CD4-positive, alpha-beta memory T cell (primary cell): ENCODE measurements at regions not wholly inside any gene's neighbourhood (a gene's known extent, or its start where the extent isn't known, plus 50 kb on each side); places are given as distances from the start of the nearest gene placed in this dataset.

Source experiments
- CTCF ChIA-PET: fragments of 350-600 bp; sonication (Branson Sonifier 250); formaldehyde crosslinking; loops from one replicate; lab custom pipeline; 2021; ENCODE audit warnings: inconsistent platforms; ENCODE audit not compliant: partially characterized antibody; lab: Charles Lee
- POLR2A ChIA-PET: fragments of 350-600 bp; sonication (Branson Sonifier 250); formaldehyde crosslinking; loops from one replicate; lab custom pipeline; 2021; ENCODE audit not compliant: partially characterized antibody; lab: Charles Lee
- DNase-seq, 5 donors: peaks; one replicate each; pipeline versions ENCODE4 v3.0.0 to v3.0.0-alpha.2; 2020 to 2022; ENCODE audit warnings: mixed read lengths in 1 of 5
- H3K27ac ChIP-seq: one replicate; pipeline ENCODE4 v1.7.0; 2013; ENCODE audit warnings: low read depth, low read length
- H3K27me3 ChIP-seq: 2 replicates; pipeline ENCODE4 v1.7.0; 2013; ENCODE audit warnings: mild to moderate bottlenecking, low read length, moderate library complexity; ENCODE audit not compliant: insufficient read depth
- H3K36me3 ChIP-seq: 2 replicates; pipeline ENCODE4 v1.7.0; 2013; ENCODE audit warnings: mild to moderate bottlenecking, low read length, moderate library complexity; ENCODE audit not compliant: insufficient read depth
- H3K4me1 ChIP-seq: 2 replicates; pipeline ENCODE4 v1.7.0; 2013; ENCODE audit warnings: mild to moderate bottlenecking, low read length, moderate library complexity; ENCODE audit not compliant: insufficient read depth
- H3K4me3 ChIP-seq, 2 donors: one replicate each; pipeline ENCODE4 v1.7.0; 2013; ENCODE audit warnings: low read length in 2 of 2, mild to moderate bottlenecking in 1 of 2
- H3K9me3 ChIP-seq, 2 donors: one replicate each; pipeline ENCODE4 v1.7.0; 2013; ENCODE audit warnings: low read length in 2 of 2, control low read depth in 1 of 2; ENCODE audit not compliant: control insufficient read depth in 1 of 2
- H3K27ac Mint-ChIP-seq, 7 donors: one replicate each; pipeline ENCODE4 v1.8.0; 2020 to 2021; ENCODE audit warnings: mixed read lengths in 7 of 7, mild to moderate bottlenecking in 6 of 7, inconsistent platforms in 3 of 7, moderate library complexity in 3 of 7
- H3K27me3 Mint-ChIP-seq, 2 donors: one replicate each; pipeline ENCODE4 v1.8.0; 2020 to 2021; ENCODE audit warnings: mixed read lengths in 2 of 2
- H3K36me3 Mint-ChIP-seq, 2 donors: one replicate each; pipeline ENCODE4 v1.8.0; 2020 to 2021; ENCODE audit warnings: mixed read lengths in 2 of 2, inconsistent platforms in 1 of 2, mild to moderate bottlenecking in 1 of 2
- H3K4me1 Mint-ChIP-seq, 4 donors: one replicate each; pipeline ENCODE4 v1.8.0; 2020 to 2021; ENCODE audit warnings: mixed read lengths in 4 of 4, mild to moderate bottlenecking in 1 of 4
- H3K4me3 Mint-ChIP-seq, 8 donors: one replicate each; pipeline ENCODE4 v1.8.0; 2020 to 2021; ENCODE audit warnings: mixed read lengths in 8 of 8, mild to moderate bottlenecking in 7 of 8, moderate library complexity in 6 of 8, inconsistent platforms in 3 of 8
- H3K9me3 Mint-ChIP-seq, 8 donors: one replicate each; pipeline ENCODE4 v1.8.0; 2020 to 2021; ENCODE audit warnings: mixed read lengths in 8 of 8, mild to moderate bottlenecking in 5 of 8, inconsistent platforms in 3 of 8, moderate library complexity in 1 of 8
- intact Hi-C: fragments of 100-400 bp; cut with micrococcal nuclease; formaldehyde crosslinking; loops from one replicate; pipeline ENCODE4 v1.15.1; 2023

DNA sequence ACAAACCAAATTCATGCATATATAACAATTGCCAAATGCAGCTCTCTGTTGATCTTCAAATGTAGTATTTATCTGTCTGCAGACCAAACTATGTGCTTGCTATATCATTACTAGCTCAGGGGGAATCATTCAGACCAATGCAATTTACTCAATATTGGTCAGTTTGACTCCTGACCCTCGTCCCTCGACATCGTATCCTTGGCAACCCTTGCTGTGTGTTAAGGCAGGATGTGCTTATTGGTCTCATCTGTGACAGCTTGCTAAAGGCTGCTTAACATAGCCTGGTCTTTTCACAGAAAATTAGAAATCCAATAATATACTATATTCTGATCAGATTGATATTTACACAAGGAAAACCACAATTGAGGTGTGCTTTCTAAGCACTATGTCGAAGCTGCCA, 747.1 kb downstream of the GALR1 start:
- Histone ChIP-seq H3K27me3 (no peaks in the 10 kb centered on the region), H3K4me1 (no peaks in the 10 kb centered on the region), H3K36me3 (no peaks in the 10 kb centered on the region), H3K4me3 (no peak overlapping the region), H3K27ac (no peak overlapping the region), H3K9me3 (no peaks in the 10 kb centered on the region)
- ChIA-PET POLR2A (no interaction called here), CTCF (no interaction called here)
- DNase-seq = no peak
- H3K27me3 Mint-ChIP-seq = no peaks in the 10 kb centered on the region
- no peak overlapping the region for H3K4me3 Mint-ChIP-seq
- H3K9me3 Mint-ChIP-seq = peaks cover 0 to 23% (median 10%) of the 10 kb centered on the region in 8 donors
- H3K36me3 Mint-ChIP-seq = no peaks in the 10 kb centered on the region
- no peak overlapping the region for H3K27ac Mint-ChIP-seq
- intact Hi-C loops = no loop called here
- H3K4me1 Mint-ChIP-seq = no peaks in the 10 kb centered on the region

DNA sequence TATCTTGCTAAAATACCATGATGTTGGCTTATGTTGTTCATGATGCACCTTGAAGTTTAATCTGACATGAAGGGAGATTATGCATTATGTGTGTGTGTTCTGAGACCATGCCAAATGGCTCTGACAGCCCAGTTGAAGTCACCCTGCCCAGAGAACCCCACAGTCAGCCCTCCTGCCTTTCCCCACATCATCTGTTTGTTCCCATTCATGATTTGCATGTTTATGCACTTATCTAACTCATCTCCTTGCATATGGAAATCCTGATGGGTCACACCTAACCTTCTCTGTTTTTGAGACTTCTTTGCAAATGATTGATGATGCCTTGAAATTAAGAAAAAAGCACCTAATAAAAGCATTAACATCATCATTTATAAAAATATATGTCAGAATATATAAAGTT, 752.2 kb downstream of the GALR1 start:
- no peak overlapping the region for H3K4me3 ChIP-seq
- peaks cover 4 to 7% of the 10 kb centered on the region in 2 donors for H3K27me3 Mint-ChIP-seq
- no peaks in the 10 kb centered on the region for H3K27me3 ChIP-seq
- CTCF ChIA-PET = no interaction called here
- H3K36me3 ChIP-seq = no peaks in the 10 kb centered on the region
- no peak overlapping the region for H3K27ac ChIP-seq
- intact Hi-C loops = no loop called here
- H3K4me3 Mint-ChIP-seq = no peak overlapping the region
- DNase-seq = no peak
- H3K4me1 ChIP-seq = no peaks in the 10 kb centered on the region
- H3K9me3 Mint-ChIP-seq = peaks cover 0 to 26% (median 12%) of the 10 kb centered on the region in 8 donors
- no peaks in the 10 kb centered on the region for H3K9me3 ChIP-seq
- no peak overlapping the region for H3K27ac Mint-ChIP-seq
- H3K36me3 Mint-ChIP-seq = no peaks in the 10 kb centered on the region
- POLR2A ChIA-PET = no interaction called here
- H3K4me1 Mint-ChIP-seq = no peaks in the 10 kb centered on the region

DNA sequence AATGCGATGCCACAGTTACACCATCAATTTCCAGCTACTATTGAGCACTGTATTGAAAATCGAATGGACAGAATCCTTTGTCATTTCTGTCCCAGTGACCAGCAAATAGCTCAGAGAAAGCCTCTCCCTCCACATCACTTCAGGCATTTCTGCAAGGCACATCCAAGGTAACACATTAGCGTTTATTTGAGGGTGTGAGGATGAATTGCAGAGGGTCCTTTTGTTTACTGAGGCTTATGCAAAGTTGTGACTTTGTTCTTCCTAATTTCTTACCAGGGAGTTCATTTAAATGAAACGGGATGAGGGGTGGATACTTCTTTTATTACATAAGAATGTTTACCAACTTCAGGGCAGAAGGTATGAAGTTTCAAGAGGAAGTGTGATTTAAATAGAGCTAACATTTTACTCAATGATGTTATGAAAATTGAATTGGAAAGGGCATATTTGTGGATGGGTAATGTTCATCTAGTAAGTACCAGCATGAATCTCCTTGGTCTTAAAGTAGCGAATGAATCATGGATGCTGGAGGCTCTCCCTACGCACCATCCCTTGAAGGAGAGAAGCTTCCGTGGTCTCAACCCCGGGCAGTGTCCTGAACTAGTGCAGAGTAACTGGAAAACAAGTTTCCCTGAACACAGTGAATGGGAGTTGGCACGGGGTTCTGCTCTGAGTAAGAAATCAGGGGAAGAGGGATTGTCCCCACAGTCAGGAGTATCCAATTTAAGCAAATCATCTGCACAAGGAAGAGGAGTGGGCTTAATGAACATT, 756.5 kb downstream of the GALR1 start:
- Mint-ChIP-seq H3K36me3 (no peaks in the 10 kb centered on the region), H3K4me3 (no peak overlapping the region), H3K27me3 (peaks cover 7% of the 10 kb centered on the region in 2 donors), H3K9me3 (peaks cover 7 to 24% (median 15%) of the 10 kb centered on the region in 8 donors), H3K4me1 (no peaks in the 10 kb centered on the region), H3K27ac (peak overlapping the region in 1 of 7 donors; percentile 70)
- no peak overlapping the region for H3K27ac ChIP-seq
- intact Hi-C loops = no loop called here
- POLR2A ChIA-PET = no interaction called here
- H3K4me3 ChIP-seq = no peak overlapping the region
- CTCF ChIA-PET = no interaction called here
- H3K36me3 ChIP-seq = no peaks in the 10 kb centered on the region
- DNase-seq = no peak
- no peaks in the 10 kb centered on the region for H3K9me3 ChIP-seq
- H3K4me1 ChIP-seq = no peaks in the 10 kb centered on the region
- H3K27me3 ChIP-seq = no peaks in the 10 kb centered on the region

DNA sequence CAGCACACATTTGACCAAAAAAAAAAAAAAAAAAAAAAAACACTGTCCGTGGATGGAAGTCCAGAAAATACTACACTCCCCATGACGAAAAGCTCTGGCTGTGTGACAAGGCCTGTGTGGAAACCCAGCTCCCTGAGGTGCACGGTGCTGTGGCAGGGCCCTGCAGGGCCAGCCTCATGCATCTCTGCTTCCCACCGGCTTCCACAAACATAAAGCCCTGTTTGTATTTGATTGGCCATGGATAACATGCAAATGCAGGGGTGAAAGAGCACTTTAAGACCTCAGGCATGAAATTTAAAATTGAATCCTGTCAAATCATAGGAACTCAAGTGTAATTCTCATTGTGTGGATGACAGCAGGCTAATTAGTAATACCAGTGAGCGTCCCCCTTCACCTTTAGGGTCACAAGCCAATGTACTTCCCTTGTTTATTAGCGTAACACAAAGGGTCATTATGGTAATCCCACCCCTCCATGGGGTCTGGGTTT, 757.2 kb downstream of the GALR1 start:
- Histone ChIP-seq H3K36me3 (no peaks in the 10 kb centered on the region), H3K4me1 (no peaks in the 10 kb centered on the region), H3K27ac (no peak overlapping the region), H3K9me3 (no peaks in the 10 kb centered on the region), H3K27me3 (no peaks in the 10 kb centered on the region), H3K4me3 (no peak overlapping the region)
- ChIA-PET CTCF (no interaction called here), POLR2A (no interaction called here)
- no peak for DNase-seq
- Mint-ChIP-seq H3K27me3 (peaks cover 7% of the 10 kb centered on the region in 2 donors), H3K36me3 (no peaks in the 10 kb centered on the region), H3K4me3 (no peak overlapping the region), H3K27ac (no peak overlapping the region), H3K4me1 (no peaks in the 10 kb centered on the region), H3K9me3 (peaks cover 7 to 21% (median 12%) of the 10 kb centered on the region in 8 donors)
- intact Hi-C loops = no loop called here

DNA sequence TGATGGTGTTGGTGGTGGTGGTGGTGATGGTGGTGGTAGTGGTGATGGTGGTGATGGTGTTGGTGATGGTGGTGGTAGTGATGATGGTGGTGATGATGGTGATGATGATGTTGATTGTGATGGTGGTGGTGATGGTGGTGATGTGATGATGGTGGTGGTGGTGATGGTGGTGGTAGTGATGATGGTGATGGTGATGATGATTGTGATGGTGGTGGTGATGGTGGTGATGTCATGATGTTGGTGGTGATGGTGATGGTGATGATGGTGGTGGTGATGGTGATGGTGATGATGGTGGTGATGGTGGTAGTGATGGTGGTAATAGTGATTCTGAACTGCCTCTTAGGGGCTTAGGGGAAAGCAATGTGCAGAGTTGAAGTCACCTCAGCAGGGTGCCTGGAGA, 760.7 kb downstream of the GALR1 start:
- Histone ChIP-seq H3K27ac (no peak overlapping the region), H3K27me3 (no peaks in the 10 kb centered on the region), H3K4me1 (no peaks in the 10 kb centered on the region), H3K9me3 (no peaks in the 10 kb centered on the region), H3K36me3 (no peaks in the 10 kb centered on the region), H3K4me3 (no peak overlapping the region)
- POLR2A ChIA-PET = no interaction called here
- no peak for DNase-seq
- peaks cover 7 to 21% (median 9%) of the 10 kb centered on the region in 8 donors for H3K9me3 Mint-ChIP-seq
- H3K36me3 Mint-ChIP-seq = no peaks in the 10 kb centered on the region
- H3K4me1 Mint-ChIP-seq = no peaks in the 10 kb centered on the region
- no peak overlapping the region for H3K27ac Mint-ChIP-seq
- CTCF ChIA-PET = no interaction called here
- peaks cover 7% of the 10 kb centered on the region in 2 donors for H3K27me3 Mint-ChIP-seq
- intact Hi-C loops = no loop called here
- no peak overlapping the region for H3K4me3 Mint-ChIP-seq

DNA sequence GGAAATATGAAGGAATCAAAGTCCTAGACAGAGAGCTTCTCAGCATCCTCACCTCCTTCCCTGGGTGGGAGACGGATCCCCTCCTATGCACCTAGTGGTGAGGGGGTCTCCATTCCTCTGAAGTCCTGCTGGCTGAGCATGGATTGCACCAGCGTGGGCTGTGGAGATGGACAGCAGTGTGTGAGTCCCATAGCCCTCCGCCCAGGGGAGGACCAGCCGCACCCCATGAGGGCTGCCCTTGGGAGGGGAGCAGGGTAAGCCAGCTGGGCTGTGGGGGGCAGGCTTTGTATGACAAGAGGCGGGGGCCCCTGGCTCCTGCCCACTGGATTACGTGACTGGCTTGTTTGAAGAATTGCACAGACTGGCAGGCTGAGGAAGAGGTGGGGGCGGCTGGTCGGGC, 768.2 kb downstream of the GALR1 start:
- H3K9me3 Mint-ChIP-seq = peaks cover 0 to 2% (median 0%) of the 10 kb centered on the region in 8 donors

DNA sequence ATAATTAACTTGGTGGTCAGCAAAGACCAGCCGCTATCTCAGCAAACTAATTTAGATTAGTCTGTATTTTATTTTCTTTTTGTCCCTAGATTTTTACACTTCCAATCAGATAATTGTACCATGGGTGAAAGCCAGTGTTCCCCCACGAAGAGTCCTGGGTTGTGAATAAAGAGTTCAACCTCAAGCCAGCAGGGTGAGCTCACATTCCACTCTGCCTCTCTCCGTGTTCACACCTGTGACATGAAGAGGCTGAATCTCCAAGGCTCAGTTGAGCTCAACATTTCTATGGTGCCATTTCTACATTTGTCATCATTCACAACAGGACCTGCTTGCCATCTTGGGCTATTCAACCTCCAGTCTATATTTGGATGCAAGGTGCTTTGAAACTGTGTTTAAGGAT, 771.5 kb downstream of the GALR1 start:
- Histone ChIP-seq H3K36me3 (no peaks in the 10 kb centered on the region), H3K4me1 (no peaks in the 10 kb centered on the region), H3K27me3 (no peaks in the 10 kb centered on the region), H3K9me3 (no peaks in the 10 kb centered on the region), H3K4me3 (no peak overlapping the region), H3K27ac (no peak overlapping the region)
- CTCF ChIA-PET = no interaction called here
- POLR2A ChIA-PET = no interaction called here
- Mint-ChIP-seq H3K4me3 (no peak overlapping the region), H3K27ac (no peak overlapping the region), H3K4me1 (no peaks in the 10 kb centered on the region), H3K27me3 (no peaks in the 10 kb centered on the region), H3K9me3 (peaks cover 0 to 2% (median 0%) of the 10 kb centered on the region in 8 donors), H3K36me3 (no peaks in the 10 kb centered on the region)
- DNase-seq = no peak
- intact Hi-C loops = no loop called here

More for the DNA sequence above, 768.2 kb downstream of the GALR1 start:
- no peaks in the 10 kb centered on the region for H3K27me3 ChIP-seq
- no peaks in the 10 kb centered on the region for H3K36me3 ChIP-seq
- Mint-ChIP-seq H3K4me3 (no peak overlapping the region), H3K27ac (no peak overlapping the region), H3K27me3 (no peaks in the 10 kb centered on the region), H3K36me3 (no peaks in the 10 kb centered on the region), H3K4me1 (no peaks in the 10 kb centered on the region)
- no peak overlapping the region for H3K27ac ChIP-seq
- ChIA-PET CTCF (no interaction called here), POLR2A (no interaction called here)
- no peaks in the 10 kb centered on the region for H3K4me1 ChIP-seq
- H3K4me3 ChIP-seq = no peak overlapping the region
- no peak for DNase-seq
- H3K9me3 ChIP-seq = no peaks in the 10 kb centered on the region
- intact Hi-C loops = no loop called here
